K562 (cell line): ENCODE measurements at regions not wholly inside any gene's neighbourhood (a gene's known extent, or its start where the extent isn't known, plus 50 kb on each side); places are given as distances from the start of the nearest gene placed in this dataset.
A peak's percentile ranks its signal among the peaks of the same experiment; 100 is the strongest.

Source experiments
- ATAC-seq: fragments of 200-7000 bp; cut with Tn5 transposase; 3 replicates; pipeline ENCODE4 v1.9.1; 2020; ENCODE audit warnings: moderate library complexity
- BruUV-seq: library from RNA; stranded (reverse); fragments of 400-500 nt; replicated peaks from 2 replicates; lab custom pipeline; 2021; lab: Mats Ljungman, UMichigan
- CTCF ChIA-PET: fragments of 300-600 bp; formaldehyde crosslinking; extraction: SDS; loops from one replicate; lab custom pipeline; 2021; ENCODE audit warnings: low intra/inter-chr PET ratio; lab: Yijun Ruan, JAX
- POLR2A ChIA-PET: fragments of 300-600, 350-650 bp; sonication (Branson Sonifier 250); formaldehyde crosslinking; extraction: SDS; loops from one replicate; lab custom pipeline; 2021; ENCODE audit warnings: antibody characterized with exemption, inconsistent platforms; lab: Yijun Ruan, JAX
- DNase-seq, 4 experiments: peaks; one replicate each; pipeline versions ENCODE4 v3.0.0 to v3.0.0-alpha.2; 2011 to 2018; ENCODE audit warnings: low spot score in 3 of 4, mixed read lengths in 3 of 4; ENCODE audit errors: extremely low read depth in 1 of 4
- FAIRE-seq: peaks from 2 replicates; lab custom pipeline; 2011; peaks lifted over from hg19 to GRCh38; lab: Jason Lieb, UNC
- H2AFZ ChIP-seq: 2 replicates; pipeline ENCODE4 v1.6.0; 2011; ENCODE audit warnings: low read depth, low read length, control low read depth, inconsistent platforms
- H3K27ac ChIP-seq: fragments of 200-600 bp; 3 replicates; pipeline ENCODE4 v1.8.0; 2011; ENCODE audit warnings: low read depth, mild to moderate bottlenecking, control low read depth, inconsistent platforms, low read length, moderate library complexity, mixed read lengths; ENCODE audit errors: extremely low read depth
- H3K27me3 ChIP-seq, 2 experiments: fragments of 300-600 bp in 1 of 2; 2 replicates in 1 of 2; 3 replicates in 1 of 2; pipeline versions ENCODE4 v1.6.0 to v1.8.0; 2011; ENCODE audit warnings: inconsistent platforms in 2 of 2, low read length in 2 of 2, mild to moderate bottlenecking in 1 of 2, mixed read lengths in 1 of 2, moderate library complexity in 1 of 2; ENCODE audit not compliant: control insufficient read depth in 2 of 2, insufficient read depth in 2 of 2
- H3K36me3 ChIP-seq: fragments of 300-600 bp; 3 replicates; pipeline ENCODE4 v1.8.0; 2011; ENCODE audit warnings: mild to moderate bottlenecking, low read length, inconsistent platforms; ENCODE audit not compliant: control insufficient read depth, insufficient read depth
- H3K4me1 ChIP-seq, 2 experiments: fragments of 200-600 bp in 1 of 2; replicated peaks in 1 of 2; 2 replicates in 1 of 2; 3 replicates in 1 of 2; pipeline versions ENCODE4 v1.5.1 to v1.8.0; 2011; ENCODE audit warnings: inconsistent platforms in 2 of 2, low read length in 2 of 2, mild to moderate bottlenecking in 1 of 2, mixed read lengths in 1 of 2, moderate library complexity in 1 of 2; ENCODE audit not compliant: control insufficient read depth in 2 of 2, insufficient read depth in 2 of 2
- H3K4me2 ChIP-seq: 2 replicates; pipeline ENCODE4 v1.6.1; 2011; ENCODE audit warnings: low read length, control low read depth, inconsistent platforms, mixed read lengths; ENCODE audit not compliant: insufficient read depth
- H3K4me3 ChIP-seq: fragments of 200-600 bp; sonication (generic), shearing (Covaris generic); 2 replicates; pipeline ENCODE4 v1.5.1; 2016; ENCODE audit warnings: control low read depth, inconsistent platforms
- H3K79me2 ChIP-seq: fragments of 200-600 bp; 3 replicates; pipeline ENCODE4 v1.8.0; 2011; ENCODE audit warnings: low read length, inconsistent platforms; ENCODE audit not compliant: control insufficient read depth, insufficient read depth
- H3K9ac ChIP-seq, 2 experiments: 2 replicates each; pipeline versions ENCODE4 v1.6.0 to v1.6.1; 2011; ENCODE audit warnings: low read depth in 2 of 2, low read length in 2 of 2, control low read depth in 1 of 2, inconsistent platforms in 1 of 2, mild to moderate bottlenecking in 1 of 2, mixed read lengths in 1 of 2; ENCODE audit not compliant: insufficient read depth in 1 of 2
- H3K9me1 ChIP-seq: one replicate; pipeline ENCODE4 v1.6.0; 2011; ENCODE audit warnings: inconsistent platforms, mild to moderate bottlenecking, low read length, moderate library complexity; ENCODE audit not compliant: control insufficient read depth, insufficient read depth
- H3K9me3 ChIP-seq: replicated peaks from 2 replicates; pipeline ENCODE4 v1.5.1; 2011; ENCODE audit warnings: low read depth, low read length, inconsistent platforms; ENCODE audit not compliant: control insufficient read depth, insufficient read depth
- H4K20me1 ChIP-seq: replicated peaks from 2 replicates; pipeline ENCODE4 v1.6.1; 2011; ENCODE audit warnings: low read length, inconsistent platforms, mixed read lengths; ENCODE audit not compliant: control insufficient read depth, insufficient read depth
- DPF2 ChIP-seq: fragments of 450-650 bp; IDR thresholded peaks from 2 replicates; pipeline ENCODE4 v1.6.1; 2016
- EP300 ChIP-seq: IDR thresholded peaks from 2 replicates; pipeline ENCODE4 v1.6.1; 2012; ENCODE audit warnings: low read length, improper control_type of control experiment
- ETV6 ChIP-seq, 3 experiments: fragments of 150-350 bp in 1 of 3; sonication (generic) in 1 of 3; formaldehyde crosslinking in 1 of 3; IDR thresholded peaks; 2 replicates each; pipeline versions ENCODE4 v1.6.1 to v1.8.0; 2014 to 2022; ENCODE audit warnings: borderline replicate concordance in 2 of 3, low read depth in 2 of 3, antibody characterized with exemption in 1 of 3, low read length in 1 of 3, mild to moderate bottlenecking in 1 of 3, missing genetic modification reagents in 1 of 3
- NFE2L1 ChIP-seq: fragments of 450-650 bp; IDR thresholded peaks from 2 replicates; pipeline ENCODE4 v1.6.1; 2016; ENCODE audit warnings: missing genetic modification characterization, low read depth, mild to moderate bottlenecking, missing compliant biosample characterization, moderate library complexity, borderline replicate concordance
- RB1 ChIP-seq: fragments of 450-650 bp; IDR thresholded peaks from 2 replicates; pipeline ENCODE4 v1.6.1; 2017; ENCODE audit warnings: low read depth, mild to moderate bottlenecking
- RBBP5 ChIP-seq: fragments of 200-600 bp; sonication (generic); IDR thresholded peaks from 2 replicates; pipeline ENCODE4 v1.6.1; 2012; ENCODE audit warnings: borderline replicate concordance, mild to moderate bottlenecking, low read length, control low read depth, inconsistent platforms; ENCODE audit not compliant: insufficient read depth, poor library complexity, severe bottlenecking
- SAFB ChIP-seq: fragments of 200-400 bp; formaldehyde crosslinking; IDR thresholded peaks from 2 replicates; pipeline ENCODE4 v1.6.1; 2017; ENCODE audit warnings: low read depth, low read length, borderline replicate concordance
- SETDB1 ChIP-seq: IDR thresholded peaks from one replicate; pipeline ENCODE4 v1.6.1; 2012; ENCODE audit warnings: low read length, control low read depth, inconsistent platforms
- SP2 ChIP-seq: IDR thresholded peaks from 2 replicates; pipeline ENCODE4 v1.6.1; 2011; ENCODE audit warnings: mild to moderate bottlenecking, low read depth, low read length, moderate library complexity; ENCODE audit not compliant: poor library complexity, severe bottlenecking; ENCODE audit errors: extremely low read depth
- STAT5B ChIP-seq: fragments of 250-450 bp; sonication (Bioruptor Pico); IDR thresholded peaks from 2 replicates; pipeline ENCODE4 v1.8.0; 2021; ENCODE audit warnings: mild to moderate bottlenecking, inconsistent platforms
- TCF7 ChIP-seq: sonication (generic); IDR thresholded peaks from 2 replicates; pipeline ENCODE4 v1.6.1; 2016; ENCODE audit warnings: antibody characterized with exemption, borderline replicate concordance
- WGBS: fragments of 100-300 bp; shearing (Covaris generic); methylation state at CpG from one replicate; pipeline ENCODE4 v1.1.6; 2016; ENCODE audit warnings: low coverage, mixed read lengths; ENCODE audit not compliant: insufficient coverage; ENCODE audit errors: missing lambda C conversion rate; 5-methylcytosine and 5-hydroxymethylcytosine counted together
- in situ Hi-C: fragments of 300-500 bp; cut with MboI; formaldehyde crosslinking; loops from 4 replicates; pipeline ENCODE4 v1.15.0; 2018; ENCODE audit warnings: inconsistent platforms, mixed read lengths
- intact Hi-C: fragments of 100-400 bp; cut with micrococcal nuclease; formaldehyde crosslinking; loops from 2 replicates; pipeline ENCODE4 v1.14.2; 2022
- TF ChIP-seq, protein P1 (sequence below): fragments of 450-650 bp; IDR thresholded peaks from 2 replicates; pipeline ENCODE4 v1.6.1; 2017; ENCODE audit warnings: mild to moderate bottlenecking, moderate library complexity
- TF ChIP-seq, protein P2 (sequence below): fragments of 450-650 bp; IDR thresholded peaks from 2 replicates; pipeline ENCODE4 v1.7.0; 2016; ENCODE audit warnings: borderline replicate concordance
- TF ChIP-seq, protein P3 (sequence below): fragments of 450-650 bp; IDR thresholded peaks from 2 replicates; pipeline ENCODE4 v1.6.1; 2016; ENCODE audit warnings: missing biosample characterization, missing genetic modification characterization
- TF ChIP-seq, protein P4 (sequence below): fragments of 250-450 bp; sonication (Bioruptor Pico); IDR thresholded peaks from 2 replicates; pipeline ENCODE4 v1.5.0; 2021

DNA sequence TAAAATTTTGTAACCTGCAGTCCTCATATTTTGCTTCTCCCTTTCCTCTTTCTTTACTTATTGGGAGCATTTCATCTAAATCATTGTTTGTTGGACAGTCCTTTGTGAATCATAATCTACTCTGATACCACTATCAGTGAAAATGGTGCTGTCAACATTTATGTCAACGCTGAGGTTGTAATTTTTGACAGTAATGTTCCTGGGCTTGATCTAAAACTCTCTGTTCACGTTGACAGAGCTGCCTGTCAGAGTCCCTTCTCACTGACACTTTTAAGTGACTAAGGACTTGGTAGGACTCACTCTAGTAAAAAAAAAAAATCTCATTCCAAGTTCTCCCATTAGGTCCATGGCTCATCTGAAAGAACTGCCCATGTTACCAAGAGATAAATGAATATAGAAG lies 1640.8 kb upstream of the PIK3C3 start (continued):
- TF ChIP-seq, protein P1, sequence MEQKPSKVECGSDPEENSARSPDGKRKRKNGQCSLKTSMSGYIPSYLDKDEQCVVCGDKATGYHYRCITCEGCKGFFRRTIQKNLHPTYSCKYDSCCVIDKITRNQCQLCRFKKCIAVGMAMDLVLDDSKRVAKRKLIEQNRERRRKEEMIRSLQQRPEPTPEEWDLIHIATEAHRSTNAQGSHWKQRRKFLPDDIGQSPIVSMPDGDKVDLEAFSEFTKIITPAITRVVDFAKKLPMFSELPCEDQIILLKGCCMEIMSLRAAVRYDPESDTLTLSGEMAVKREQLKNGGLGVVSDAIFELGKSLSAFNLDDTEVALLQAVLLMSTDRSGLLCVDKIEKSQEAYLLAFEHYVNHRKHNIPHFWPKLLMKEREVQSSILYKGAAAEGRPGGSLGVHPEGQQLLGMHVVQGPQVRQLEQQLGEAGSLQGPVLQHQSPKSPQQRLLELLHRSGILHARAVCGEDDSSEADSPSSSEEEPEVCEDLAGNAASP = no peak
- TF ChIP-seq EP300 (no peak), DPF2 (no peak), SETDB1 (no peak)
- TF ChIP-seq, protein P2, sequence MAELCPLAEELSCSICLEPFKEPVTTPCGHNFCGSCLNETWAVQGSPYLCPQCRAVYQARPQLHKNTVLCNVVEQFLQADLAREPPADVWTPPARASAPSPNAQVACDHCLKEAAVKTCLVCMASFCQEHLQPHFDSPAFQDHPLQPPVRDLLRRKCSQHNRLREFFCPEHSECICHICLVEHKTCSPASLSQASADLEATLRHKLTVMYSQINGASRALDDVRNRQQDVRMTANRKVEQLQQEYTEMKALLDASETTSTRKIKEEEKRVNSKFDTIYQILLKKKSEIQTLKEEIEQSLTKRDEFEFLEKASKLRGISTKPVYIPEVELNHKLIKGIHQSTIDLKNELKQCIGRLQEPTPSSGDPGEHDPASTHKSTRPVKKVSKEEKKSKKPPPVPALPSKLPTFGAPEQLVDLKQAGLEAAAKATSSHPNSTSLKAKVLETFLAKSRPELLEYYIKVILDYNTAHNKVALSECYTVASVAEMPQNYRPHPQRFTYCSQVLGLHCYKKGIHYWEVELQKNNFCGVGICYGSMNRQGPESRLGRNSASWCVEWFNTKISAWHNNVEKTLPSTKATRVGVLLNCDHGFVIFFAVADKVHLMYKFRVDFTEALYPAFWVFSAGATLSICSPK = no peak

DNA sequence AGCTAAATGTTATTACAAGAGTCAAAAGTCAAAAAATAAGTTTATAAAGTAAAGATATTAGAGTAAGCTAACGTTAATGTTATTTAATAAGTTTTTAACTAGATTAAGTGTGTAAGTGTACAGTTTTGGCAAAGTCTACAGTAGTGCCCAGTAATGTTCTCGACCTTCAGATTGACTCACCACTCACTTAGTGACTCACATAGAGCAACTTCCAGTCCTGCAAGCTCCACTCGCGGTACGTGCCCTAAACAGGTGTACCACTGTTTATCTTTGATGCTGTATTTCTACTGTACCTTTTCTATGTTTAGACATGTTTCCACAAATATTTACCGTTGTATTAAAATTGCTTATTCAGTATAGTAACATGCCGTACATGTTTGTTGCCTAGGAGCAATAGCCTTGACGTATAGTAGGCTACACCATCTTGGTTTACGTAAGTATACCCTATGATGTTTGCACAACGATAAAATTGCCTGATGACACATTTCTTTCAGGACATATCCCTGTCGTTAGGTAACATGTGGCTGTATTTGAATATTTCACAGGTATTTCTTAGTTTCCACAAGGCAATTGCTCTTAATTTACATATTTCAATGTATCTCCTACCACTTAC lies 1641.9 kb upstream of the PIK3C3 start:
- H3K9me3 ChIP-seq = no peaks in the 10 kb centered on the region; the same call in 1 of the 2 replicates
- no peak overlapping the region for H3K4me2 ChIP-seq
- no peak overlapping the region for H2AFZ ChIP-seq
- DNase-seq = no peak
- WGBS = under 1% methylated on average over 11 of the region's 11 CpGs
- H3K79me2 ChIP-seq = no peaks in the 10 kb centered on the region
- H3K27me3 ChIP-seq = no peaks in the 10 kb centered on the region
- H3K36me3 ChIP-seq = no peaks in the 10 kb centered on the region
- ChIA-PET CTCF (no interaction called here), POLR2A (no interaction called here)
- no TSS peak for BruUV-seq
- FAIRE-seq = peak; percentile 54
- no peak overlapping the region for H3K9ac ChIP-seq
- ATAC-seq = no peak
- no peak overlapping the region for H3K4me3 ChIP-seq
- intact Hi-C loops = no loop called here
- H4K20me1 ChIP-seq = no peaks in the 10 kb centered on the region
- no peaks in the 10 kb centered on the region for H3K4me1 ChIP-seq
- H3K9me1 ChIP-seq = no peaks in the 10 kb centered on the region
- no peak overlapping the region for H3K27ac ChIP-seq
- in situ Hi-C loops = no loop called here
- TF ChIP-seq SAFB = no peak
- TF ChIP-seq NFE2L1 (tag) = no peak
- no peak for TF ChIP-seq ETV6 (IDR thresholded peaks at IDR 0.05; ENCODE audit: borderline replicate concordance in 1 of 2, low read depth in 2 of 2, low read length in 1 of 2)
- no peak for TF ChIP-seq ETV6 (CRISPR knock-in tag; IDR thresholded peaks at IDR 0.05; ENCODE audit: borderline replicate concordance)
- TF ChIP-seq RBBP5 = no peak
- no peak for TF ChIP-seq TCF7
- TF ChIP-seq STAT5B = no peak
- TF ChIP-seq, protein P3, sequence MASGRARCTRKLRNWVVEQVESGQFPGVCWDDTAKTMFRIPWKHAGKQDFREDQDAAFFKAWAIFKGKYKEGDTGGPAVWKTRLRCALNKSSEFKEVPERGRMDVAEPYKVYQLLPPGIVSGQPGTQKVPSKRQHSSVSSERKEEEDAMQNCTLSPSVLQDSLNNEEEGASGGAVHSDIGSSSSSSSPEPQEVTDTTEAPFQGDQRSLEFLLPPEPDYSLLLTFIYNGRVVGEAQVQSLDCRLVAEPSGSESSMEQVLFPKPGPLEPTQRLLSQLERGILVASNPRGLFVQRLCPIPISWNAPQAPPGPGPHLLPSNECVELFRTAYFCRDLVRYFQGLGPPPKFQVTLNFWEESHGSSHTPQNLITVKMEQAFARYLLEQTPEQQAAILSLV (tag) = no peak
- TF ChIP-seq RB1 = no peak
- TF ChIP-seq, protein P4, sequence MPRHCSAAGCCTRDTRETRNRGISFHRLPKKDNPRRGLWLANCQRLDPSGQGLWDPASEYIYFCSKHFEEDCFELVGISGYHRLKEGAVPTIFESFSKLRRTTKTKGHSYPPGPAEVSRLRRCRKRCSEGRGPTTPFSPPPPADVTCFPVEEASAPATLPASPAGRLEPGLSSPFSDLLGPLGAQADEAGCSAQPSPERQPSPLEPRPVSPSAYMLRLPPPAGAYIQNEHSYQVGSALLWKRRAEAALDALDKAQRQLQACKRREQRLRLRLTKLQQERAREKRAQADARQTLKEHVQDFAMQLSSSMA (CRISPR knock-in tag) = no peak
- TF ChIP-seq SP2 = no peak
